KMS-11 (cell line): ENCODE measurements at regions not wholly inside any gene's neighbourhood (a gene's known extent, or its start where the extent isn't known, plus 50 kb on each side); places are given as distances from the start of the nearest gene placed in this dataset.
"Not testable (repeated sequence)": the region's sequence is repeated elsewhere in the genome, so short reads cannot be mapped to it uniquely, and the experiment has no call there.

Source experiments
- H2AFZ ChIP-seq: fragments of 200-600 bp; sonication (generic); 2 replicates; pipeline ENCODE4 v1.6.1; 2016; ENCODE audit warnings: antibody characterized with exemption, mixed run types, low read depth
- H3K27ac ChIP-seq: fragments of 200-600 bp; sonication (generic); 2 replicates; pipeline ENCODE4 v1.6.1; 2016; ENCODE audit warnings: mild to moderate bottlenecking, mixed run types
- H3K27me3 ChIP-seq: fragments of 200-600 bp; sonication (generic); 2 replicates; pipeline ENCODE4 v1.6.1; 2017; ENCODE audit warnings: mild to moderate bottlenecking, low read depth, mixed run types, moderate library complexity; ENCODE audit not compliant: insufficient read depth
- H3K36me3 ChIP-seq: fragments of 200-600 bp; sonication (generic); 2 replicates; pipeline ENCODE4 v1.6.1; 2017; ENCODE audit warnings: mild to moderate bottlenecking, mixed run types; ENCODE audit not compliant: insufficient read depth
- H3K4me1 ChIP-seq: fragments of 200-600 bp; sonication (generic); 2 replicates; pipeline ENCODE4 v1.6.1; 2016; ENCODE audit warnings: mild to moderate bottlenecking, low read depth, mixed run types; ENCODE audit not compliant: poor library complexity, severe bottlenecking
- H3K4me2 ChIP-seq: fragments of 200-600 bp; sonication (generic); 2 replicates; pipeline ENCODE4 v1.7.0; 2016; ENCODE audit warnings: mild to moderate bottlenecking, mixed run types
- H3K4me3 ChIP-seq: fragments of 200-600 bp; sonication (generic); IDR thresholded peaks from 2 replicates; pipeline ENCODE4 v1.6.1; 2017; ENCODE audit warnings: low read depth, low read length, mixed read lengths; ENCODE audit not compliant: insufficient read depth
- H3K79me2 ChIP-seq: fragments of 200-600 bp; sonication (generic); 2 replicates; pipeline ENCODE4 v1.6.1; 2016; ENCODE audit warnings: low read depth, mixed run types; ENCODE audit not compliant: insufficient read depth
- H3K9ac ChIP-seq: fragments of 200-600 bp; sonication (generic); 2 replicates; pipeline ENCODE4 v1.6.1; 2016; ENCODE audit warnings: mild to moderate bottlenecking, mixed run types
- H4K20me1 ChIP-seq: fragments of 200-600 bp; sonication (generic); 2 replicates; pipeline ENCODE4 v1.6.1; 2016; ENCODE audit warnings: mild to moderate bottlenecking, mixed run types; ENCODE audit not compliant: insufficient read depth
- TF ChIP-seq, protein P1 (sequence below): fragments of 200-600 bp; sonication (generic); conservative IDR thresholded peaks from 2 replicates; pipeline ENCODE4 v1.6.1; 2017; ENCODE audit warnings: low read depth, mild to moderate bottlenecking, antibody characterized with exemption, low read length, moderate library complexity, mixed read lengths

DNA sequence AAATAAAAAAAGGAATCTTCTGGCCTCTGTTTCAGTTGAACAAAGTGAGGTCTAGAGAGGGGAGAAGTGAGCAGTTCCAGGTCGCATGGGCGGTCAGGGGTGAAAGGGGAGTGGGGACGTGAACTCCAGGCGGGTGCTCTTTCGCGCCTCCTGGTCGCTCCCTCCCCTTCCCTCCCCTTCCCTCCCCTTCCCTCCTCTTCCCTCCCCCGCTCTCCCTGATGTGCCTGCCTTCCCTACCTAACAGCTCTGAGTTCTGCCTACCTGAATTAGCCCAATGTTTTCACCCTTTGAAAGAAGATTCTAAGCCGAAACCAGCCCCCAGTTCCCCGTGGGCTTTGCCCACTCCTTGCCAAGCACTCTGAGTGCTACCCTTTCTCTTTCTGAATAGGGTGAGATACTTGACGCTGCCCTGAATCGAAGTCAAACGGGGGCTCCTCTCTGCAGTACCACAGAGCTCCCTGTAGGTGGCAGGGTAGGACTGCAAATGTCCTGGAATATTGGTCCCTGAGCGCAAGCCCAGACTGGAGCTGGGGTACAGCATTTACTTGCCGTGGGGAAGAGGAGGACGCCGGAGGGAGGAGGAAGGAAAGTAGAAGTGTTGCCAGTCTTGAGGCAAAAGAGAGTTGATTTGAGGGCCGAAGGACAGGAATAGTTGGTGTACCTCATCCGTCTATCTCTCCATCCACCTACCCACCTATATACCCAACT, 214.4 kb downstream of the NPIPA7 start:
- H3K27me3 ChIP-seq, H4K20me1 ChIP-seq, H3K4me1 ChIP-seq, H3K4me3 ChIP-seq, H3K9ac ChIP-seq, H3K79me2 ChIP-seq, H3K36me3 ChIP-seq, H3K27ac ChIP-seq, H2AFZ ChIP-seq, H3K4me2 ChIP-seq: not testable (repeated sequence)
- TF ChIP-seq, protein P1, sequence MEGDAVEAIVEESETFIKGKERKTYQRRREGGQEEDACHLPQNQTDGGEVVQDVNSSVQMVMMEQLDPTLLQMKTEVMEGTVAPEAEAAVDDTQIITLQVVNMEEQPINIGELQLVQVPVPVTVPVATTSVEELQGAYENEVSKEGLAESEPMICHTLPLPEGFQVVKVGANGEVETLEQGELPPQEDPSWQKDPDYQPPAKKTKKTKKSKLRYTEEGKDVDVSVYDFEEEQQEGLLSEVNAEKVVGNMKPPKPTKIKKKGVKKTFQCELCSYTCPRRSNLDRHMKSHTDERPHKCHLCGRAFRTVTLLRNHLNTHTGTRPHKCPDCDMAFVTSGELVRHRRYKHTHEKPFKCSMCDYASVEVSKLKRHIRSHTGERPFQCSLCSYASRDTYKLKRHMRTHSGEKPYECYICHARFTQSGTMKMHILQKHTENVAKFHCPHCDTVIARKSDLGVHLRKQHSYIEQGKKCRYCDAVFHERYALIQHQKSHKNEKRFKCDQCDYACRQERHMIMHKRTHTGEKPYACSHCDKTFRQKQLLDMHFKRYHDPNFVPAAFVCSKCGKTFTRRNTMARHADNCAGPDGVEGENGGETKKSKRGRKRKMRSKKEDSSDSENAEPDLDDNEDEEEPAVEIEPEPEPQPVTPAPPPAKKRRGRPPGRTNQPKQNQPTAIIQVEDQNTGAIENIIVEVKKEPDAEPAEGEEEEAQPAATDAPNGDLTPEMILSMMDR: peak; percentile 49

DNA sequence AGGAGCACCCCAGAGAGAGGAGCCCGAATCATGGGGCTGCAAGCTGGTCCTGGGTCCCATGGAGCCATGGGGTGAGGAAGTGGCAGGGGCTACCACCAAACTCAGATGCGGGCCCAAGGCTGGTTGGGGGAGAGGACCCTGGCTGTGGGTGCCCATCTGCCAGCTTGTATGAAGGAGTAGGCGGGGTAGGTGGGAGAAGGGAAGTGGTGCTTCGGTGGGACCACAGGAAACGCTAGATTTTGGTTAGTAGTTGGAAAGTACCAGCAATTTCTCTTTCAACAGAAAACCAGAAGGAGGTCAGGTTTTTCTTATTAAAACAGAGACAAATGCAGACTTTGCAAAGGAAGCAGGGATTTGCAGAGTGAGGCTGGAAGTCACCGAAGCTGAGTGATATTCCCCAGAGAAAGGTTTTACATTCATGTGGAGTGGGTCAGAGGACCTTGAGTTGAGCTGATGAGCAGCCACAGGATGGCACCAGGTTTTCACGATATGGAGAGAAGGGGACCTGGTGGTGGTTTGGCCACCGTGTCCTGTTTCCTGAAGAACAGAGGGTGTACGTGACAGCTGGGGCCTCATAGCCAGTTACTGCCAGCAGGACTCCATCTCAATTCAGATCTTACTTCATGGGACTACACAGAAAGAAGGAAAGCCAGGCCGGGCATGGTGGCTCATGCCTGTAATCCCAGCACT, 216.2 kb downstream of the NPIPA7 start:
- H3K4me1 ChIP-seq, H3K79me2 ChIP-seq, H3K27me3 ChIP-seq, H3K4me2 ChIP-seq, H3K36me3 ChIP-seq, H2AFZ ChIP-seq, H3K9ac ChIP-seq, H3K4me3 ChIP-seq, H3K27ac ChIP-seq, H4K20me1 ChIP-seq: not testable (repeated sequence)

- not testable (repeated sequence) for H3K79me2 ChIP-seq, H2AFZ ChIP-seq, H3K36me3 ChIP-seq, H3K27ac ChIP-seq, H3K4me1 ChIP-seq, H3K4me2 ChIP-seq, H3K9ac ChIP-seq, H3K27me3 ChIP-seq, H4K20me1 ChIP-seq, H3K4me3 ChIP-seq
Observed at GRCh38 chr16:16601239-16601638, 222.3 kb downstream of the NPIPA7 start.

DNA sequence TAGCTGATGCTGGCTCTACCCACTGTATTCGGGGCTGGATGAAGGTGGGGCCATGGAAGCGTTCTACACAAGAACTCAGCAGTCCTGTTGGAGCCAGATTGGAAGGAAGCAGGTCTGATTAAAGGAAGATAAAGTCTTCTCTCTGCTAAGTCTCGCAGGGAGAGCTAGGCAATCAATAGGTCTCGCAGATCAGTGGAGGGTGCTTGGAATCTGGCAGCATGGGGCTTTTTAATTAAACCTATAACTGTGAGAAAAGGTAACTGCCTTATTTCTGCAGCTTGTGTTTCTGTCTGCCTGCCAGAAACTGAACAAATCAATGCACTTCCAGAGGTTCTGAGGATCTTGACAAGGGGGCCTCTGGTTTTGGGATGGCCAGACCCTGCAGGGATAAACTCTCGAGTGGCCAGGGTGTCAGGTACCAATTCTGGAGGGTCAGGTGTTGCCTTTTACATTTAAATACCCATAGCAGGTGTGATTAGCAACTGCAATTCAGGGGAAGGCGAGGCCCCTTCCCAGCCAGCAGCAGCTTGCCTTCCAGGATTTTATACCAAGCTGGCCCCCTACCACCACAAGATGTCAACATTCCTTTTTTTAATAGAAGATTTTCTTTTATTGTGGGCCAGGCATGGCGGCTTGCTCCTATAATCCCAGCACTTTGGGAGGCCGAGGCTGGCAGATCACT, 228.6 kb downstream of the NPIPA7 start:
- not testable (repeated sequence) for H4K20me1 ChIP-seq, H3K36me3 ChIP-seq, H3K9ac ChIP-seq, H3K4me3 ChIP-seq, H3K79me2 ChIP-seq, H3K4me2 ChIP-seq, H3K27ac ChIP-seq, H3K4me1 ChIP-seq, H2AFZ ChIP-seq, H3K27me3 ChIP-seq

DNA sequence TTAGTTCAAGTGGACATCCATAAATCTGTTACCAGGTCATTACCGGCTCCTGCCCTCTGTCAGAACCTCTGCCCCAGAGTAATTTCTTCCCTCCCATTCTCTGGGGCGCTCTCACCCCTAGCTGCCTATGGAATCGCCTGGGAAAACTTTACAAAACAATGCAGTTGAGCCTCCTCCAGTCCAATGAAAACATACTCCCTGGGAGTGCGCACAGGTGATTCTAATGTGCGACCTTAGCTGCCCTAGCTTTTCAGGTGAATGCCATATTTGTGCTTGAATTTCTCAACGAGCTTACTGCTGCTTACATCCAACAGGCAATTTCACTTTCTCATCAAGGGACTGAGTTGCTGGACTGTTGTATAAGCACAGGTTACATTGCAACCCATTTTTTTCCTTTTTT, 230.7 kb downstream of the NPIPA7 start:
- H3K9ac ChIP-seq, H3K4me2 ChIP-seq, H3K36me3 ChIP-seq, H3K27me3 ChIP-seq, H3K27ac ChIP-seq, H3K79me2 ChIP-seq, H3K4me1 ChIP-seq, H3K4me3 ChIP-seq, H2AFZ ChIP-seq, H4K20me1 ChIP-seq: not testable (repeated sequence)

GRCh38 chr16:16610389-16610967, 231.5 kb downstream of the NPIPA7 start:
- not testable (repeated sequence) for H3K4me2 ChIP-seq, H3K79me2 ChIP-seq, H3K4me3 ChIP-seq, H3K4me1 ChIP-seq, H2AFZ ChIP-seq, H3K36me3 ChIP-seq, H3K27me3 ChIP-seq, H3K27ac ChIP-seq, H3K9ac ChIP-seq, H4K20me1 ChIP-seq

DNA sequence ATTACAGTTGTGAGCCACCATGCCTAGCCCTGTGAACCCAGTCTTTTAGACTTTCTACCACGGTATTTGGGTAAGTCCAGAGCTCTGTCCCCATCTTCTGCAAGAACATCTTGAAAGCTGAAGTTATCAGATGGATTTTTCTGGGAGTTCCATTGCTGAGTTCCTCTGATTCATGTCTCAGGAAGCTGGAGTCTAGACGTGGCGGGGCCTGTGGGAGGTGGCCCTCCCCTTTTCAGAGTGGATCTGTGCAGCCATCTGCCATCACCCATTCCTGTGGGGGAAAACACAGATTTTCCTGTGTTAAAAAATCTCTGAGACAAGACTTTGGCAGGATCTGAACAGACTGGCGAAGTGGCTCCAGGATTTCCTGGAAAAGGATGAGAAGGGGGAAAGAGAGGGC, 234.3 kb downstream of the NPIPA7 start:
- not testable (repeated sequence) for H3K4me3 ChIP-seq, H3K4me2 ChIP-seq, H3K9ac ChIP-seq, H3K27me3 ChIP-seq, H3K4me1 ChIP-seq, H3K27ac ChIP-seq, H4K20me1 ChIP-seq, H3K36me3 ChIP-seq, H3K79me2 ChIP-seq, H2AFZ ChIP-seq

- H3K4me1 ChIP-seq, H3K9ac ChIP-seq, H4K20me1 ChIP-seq, H2AFZ ChIP-seq, H3K4me2 ChIP-seq, H3K27ac ChIP-seq, H3K79me2 ChIP-seq, H3K4me3 ChIP-seq, H3K27me3 ChIP-seq, H3K36me3 ChIP-seq: not testable (repeated sequence)
Observed at GRCh38 chr16:16614484-16614883, 235.5 kb downstream of the NPIPA7 start.

DNA sequence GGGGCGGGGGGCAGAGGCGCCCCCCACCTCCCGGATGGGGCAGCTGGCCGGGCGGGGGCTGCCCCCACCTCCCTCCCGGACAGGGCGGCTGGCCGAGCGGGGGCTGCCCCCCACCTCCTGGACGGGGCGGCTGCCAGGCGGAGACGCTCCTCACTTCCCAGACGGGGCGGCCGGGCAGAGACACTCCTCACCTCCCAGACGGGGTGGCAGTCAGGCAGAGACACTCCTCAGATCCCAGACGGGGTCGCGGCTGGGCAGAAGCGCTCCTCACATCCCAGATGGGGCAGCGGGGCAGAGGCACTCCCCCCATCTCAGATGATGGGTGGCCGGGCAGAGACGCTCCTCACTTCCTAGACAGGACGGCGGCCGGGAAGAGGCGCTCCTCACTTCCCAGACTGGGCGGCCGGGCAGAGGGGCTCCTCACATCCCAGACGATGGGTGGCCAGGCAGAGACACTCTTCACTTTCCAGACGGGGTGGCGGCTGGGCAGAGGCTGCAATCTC, 240.1 kb downstream of the NPIPA7 start:
- not testable (repeated sequence) for H3K27ac ChIP-seq, H3K9ac ChIP-seq, H3K4me2 ChIP-seq, H3K4me1 ChIP-seq, H3K79me2 ChIP-seq, H3K36me3 ChIP-seq, H4K20me1 ChIP-seq, H3K27me3 ChIP-seq, H2AFZ ChIP-seq, H3K4me3 ChIP-seq
